ENCODE measurements at regions not wholly inside any gene's neighbourhood (a gene's known extent, or its start where the extent isn't known, plus 50 kb on each side); places are given as distances from the start of the nearest gene placed in this dataset.

DNA sequence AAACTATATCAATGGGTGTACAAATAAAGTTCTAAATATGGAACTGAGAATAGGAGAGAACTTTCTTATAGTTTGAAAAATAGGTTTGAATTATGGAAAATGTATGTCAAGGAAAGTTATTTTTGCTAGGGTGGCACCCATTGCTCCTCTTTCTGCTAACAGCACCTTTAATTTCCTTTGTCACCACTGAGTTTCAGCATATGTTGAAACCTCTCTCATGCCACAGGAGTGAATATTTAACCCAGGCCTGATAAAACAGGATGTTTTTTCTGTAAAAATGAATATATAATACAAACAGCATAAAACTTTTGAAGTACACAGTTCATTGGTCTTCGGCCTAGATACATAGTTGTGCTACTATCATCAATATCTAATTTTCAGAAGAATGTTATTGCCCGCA lies 385.5 kb upstream of the ANO5 start:
- no peaks in the 10 kb centered on the region for H3K27me3 ChIP-seq
- TF ChIP-seq Cebpa-rat (IDR thresholded peaks at IDR 0.05) = no peak
- H3K27ac ChIP-seq = no peak overlapping the region
- no peaks in the 10 kb centered on the region for H3K36me3 ChIP-seq
- no peak overlapping the region for H3K9ac ChIP-seq
- no peak overlapping the region for H3K4me3 ChIP-seq
- peaks cover 12% of the 10 kb centered on the region; the same call in 1 of the 2 replicates for H3K9me3 ChIP-seq
- no peaks in the 10 kb centered on the region for H3K4me1 ChIP-seq
- no peak overlapping the region for H3K4me2 ChIP-seq
- H4K20me1 ChIP-seq = no peaks in the 10 kb centered on the region

DNA sequence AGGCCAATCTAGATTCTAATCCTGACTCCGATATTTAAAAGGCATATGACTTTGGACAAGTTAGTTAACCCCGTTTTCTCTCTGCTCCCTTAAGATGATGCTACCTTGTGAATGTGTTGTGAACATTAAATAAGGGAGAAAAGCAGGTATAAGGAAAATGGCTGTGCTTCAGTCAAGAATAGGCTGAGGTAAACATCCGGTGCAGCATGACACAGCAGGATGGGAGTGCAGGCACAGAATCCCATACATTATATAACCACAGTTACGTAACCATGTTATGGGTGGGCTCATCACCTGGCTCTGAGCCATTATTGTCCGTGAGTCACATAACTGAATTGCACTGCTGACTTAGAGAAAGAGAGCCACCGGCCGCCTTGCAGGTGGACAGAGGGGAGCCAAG lies 382.2 kb upstream of the ANO5 start:
- H3K27me3 ChIP-seq = no peaks in the 10 kb centered on the region
- H3K36me3 ChIP-seq = no peaks in the 10 kb centered on the region
- no peaks in the 10 kb centered on the region for H4K20me1 ChIP-seq
- H3K4me2 ChIP-seq = no peak overlapping the region
- H3K9ac ChIP-seq = no peak overlapping the region
- H3K27ac ChIP-seq = no peak overlapping the region
- H3K4me1 ChIP-seq = no peaks in the 10 kb centered on the region
- no peak for TF ChIP-seq Cebpa-rat (IDR thresholded peaks at IDR 0.05)
- H3K4me3 ChIP-seq = no peak overlapping the region
- 0 out of 2 replicates have a peak, but pooled peaks cover 10% of the 10 kb centered on the region for H3K9me3 ChIP-seq

- Histone ChIP-seq H3K36me3 (no peaks in the 10 kb centered on the region), H3K4me2 (no peak overlapping the region), H3K27ac (no peak overlapping the region), H3K9ac (no peak overlapping the region), H4K20me1 (no peaks in the 10 kb centered on the region), H3K9me3 (0 out of 2 replicates have a peak, but pooled peaks cover 10% of the 10 kb centered on the region), H3K4me3 (no peak overlapping the region), H3K4me1 (no peaks in the 10 kb centered on the region), H3K27me3 (no peaks in the 10 kb centered on the region)
- no peak for TF ChIP-seq Cebpa-rat (IDR thresholded peaks at IDR 0.05)
Measured at GRCh38 chr11:21811572-21811971, 381.3 kb upstream of the ANO5 start.

DNA sequence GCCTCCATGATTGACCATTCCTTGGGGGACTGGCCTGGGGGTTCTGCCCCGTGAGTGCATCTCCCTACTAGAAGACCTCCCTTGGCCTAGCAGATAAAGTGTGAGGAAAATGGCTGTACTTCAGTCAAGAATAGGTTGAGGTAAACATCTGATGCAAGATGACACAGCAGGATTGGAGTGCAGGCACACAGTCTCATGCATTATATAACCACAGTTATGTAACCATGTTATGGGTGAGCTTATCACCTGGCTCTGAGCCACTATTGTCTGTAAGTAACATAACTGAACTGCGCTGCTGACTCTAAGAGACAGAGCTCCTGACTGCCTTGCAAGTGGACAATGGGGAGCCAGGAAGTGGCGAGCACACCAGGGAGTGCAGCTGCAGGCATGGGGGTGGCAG lies 378.7 kb upstream of the ANO5 start:
- Histone ChIP-seq H4K20me1 (no peaks in the 10 kb centered on the region), H3K4me3 (no peak overlapping the region), H3K9ac (no peak overlapping the region), H3K4me2 (no peak overlapping the region), H3K27me3 (no peaks in the 10 kb centered on the region), H3K27ac (no peak overlapping the region), H3K9me3 (0 out of 2 replicates have a peak, but pooled peaks cover 10% of the 10 kb centered on the region), H3K36me3 (no peaks in the 10 kb centered on the region), H3K4me1 (no peaks in the 10 kb centered on the region)
- TF ChIP-seq Cebpa-rat (IDR thresholded peaks at IDR 0.05) = no peak

- no peaks in the 10 kb centered on the region for H4K20me1 ChIP-seq
- no peak overlapping the region for H3K9ac ChIP-seq
- no peaks in the 10 kb centered on the region for H3K27me3 ChIP-seq
- H3K27ac ChIP-seq = no peak overlapping the region
- H3K4me3 ChIP-seq = no peak overlapping the region
- no peak for TF ChIP-seq Cebpa-rat (IDR thresholded peaks at IDR 0.05)
- H3K36me3 ChIP-seq = no peaks in the 10 kb centered on the region
- 0 out of 2 replicates have a peak, but pooled peaks cover 10% of the 10 kb centered on the region for H3K9me3 ChIP-seq
- no peaks in the 10 kb centered on the region for H3K4me1 ChIP-seq
- H3K4me2 ChIP-seq = no peak overlapping the region
Measured at GRCh38 chr11:21817696-21818095, 375.2 kb upstream of the ANO5 start.

- no peak overlapping the region for H3K4me2 ChIP-seq
- H3K9ac ChIP-seq = no peak overlapping the region
- H4K20me1 ChIP-seq = no peaks in the 10 kb centered on the region
- TF ChIP-seq Cebpa-rat (IDR thresholded peaks at IDR 0.05) = no peak
- H3K36me3 ChIP-seq = no peaks in the 10 kb centered on the region
- H3K4me3 ChIP-seq = no peak overlapping the region
- H3K9me3 ChIP-seq = no peaks in the 10 kb centered on the region
- no peak overlapping the region for H3K27ac ChIP-seq
- no peaks in the 10 kb centered on the region for H3K27me3 ChIP-seq
- no peaks in the 10 kb centered on the region for H3K4me1 ChIP-seq
Measured at GRCh38 chr11:21820176-21820575, 372.7 kb upstream of the ANO5 start.

DNA sequence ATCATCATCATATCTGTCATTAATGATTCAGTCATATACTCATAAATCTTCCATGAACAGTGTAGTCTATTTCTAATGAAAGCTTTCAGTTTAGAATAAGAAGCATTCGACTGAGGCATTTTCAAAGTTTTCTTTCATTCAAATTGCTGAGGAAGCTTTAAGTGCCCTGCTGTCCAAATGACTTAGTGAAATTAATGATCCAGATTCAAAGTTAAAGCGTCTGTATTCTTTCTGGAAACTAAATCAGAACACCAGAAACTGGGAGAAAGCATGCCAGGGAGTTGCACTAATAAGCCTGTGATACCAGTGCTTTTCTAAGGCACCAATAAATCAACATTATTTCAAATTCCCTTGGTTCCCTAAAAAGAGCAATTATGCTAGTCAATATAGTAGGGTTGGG lies 367.8 kb upstream of the ANO5 start:
- Histone ChIP-seq H3K4me1 (no peaks in the 10 kb centered on the region), H3K9ac (no peak overlapping the region), H3K9me3 (no peaks in the 10 kb centered on the region), H4K20me1 (no peaks in the 10 kb centered on the region), H3K4me2 (no peak overlapping the region), H3K27me3 (no peaks in the 10 kb centered on the region), H3K4me3 (no peak overlapping the region), H3K36me3 (no peaks in the 10 kb centered on the region), H3K27ac (no peak overlapping the region)
- no peak for TF ChIP-seq Cebpa-rat (IDR thresholded peaks at IDR 0.05)

- H3K4me1 ChIP-seq = no peaks in the 10 kb centered on the region
- no peak overlapping the region for H3K4me2 ChIP-seq
- no peaks in the 10 kb centered on the region for H3K36me3 ChIP-seq
- no peaks in the 10 kb centered on the region for H3K9me3 ChIP-seq
- H4K20me1 ChIP-seq = no peaks in the 10 kb centered on the region
- no peak overlapping the region for H3K27ac ChIP-seq
- no peak for TF ChIP-seq Cebpa-rat (IDR thresholded peaks at IDR 0.05)
- H3K9ac ChIP-seq = no peak overlapping the region
- H3K4me3 ChIP-seq = no peak overlapping the region
- no peaks in the 10 kb centered on the region for H3K27me3 ChIP-seq
Measured at GRCh38 chr11:21838427-21838826, 354.5 kb upstream of the ANO5 start.

DNA sequence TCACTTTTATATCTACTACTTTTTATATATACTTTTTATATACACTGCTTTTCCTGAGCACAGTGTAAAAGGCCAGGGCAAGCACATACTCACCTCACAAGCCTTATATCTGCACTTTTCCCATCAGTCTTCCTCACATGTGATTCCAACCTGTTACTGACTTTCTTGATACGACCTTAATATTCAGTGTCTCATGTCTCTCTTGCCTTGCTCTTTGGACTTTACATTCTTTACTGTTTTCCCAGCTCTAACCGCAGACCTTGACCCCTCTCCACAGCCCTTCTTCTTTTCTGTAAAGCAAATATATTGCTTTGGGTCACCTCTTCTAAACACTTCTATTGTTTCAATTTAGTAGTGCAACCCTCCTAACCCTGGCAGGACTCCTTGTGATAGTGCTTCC lies 353.1 kb upstream of the ANO5 start:
- Histone ChIP-seq H3K27me3 (no peaks in the 10 kb centered on the region), H3K9ac (no peak overlapping the region), H3K4me1 (no peaks in the 10 kb centered on the region), H3K4me2 (no peak overlapping the region), H3K4me3 (no peak overlapping the region), H3K9me3 (no peaks in the 10 kb centered on the region), H3K27ac (no peak overlapping the region), H4K20me1 (no peaks in the 10 kb centered on the region), H3K36me3 (no peaks in the 10 kb centered on the region)
- no peak for TF ChIP-seq Cebpa-rat (IDR thresholded peaks at IDR 0.05)

GRCh38 chr11:21861314-21861713 lies 331.6 kb upstream of the ANO5 start:
- TF ChIP-seq Cebpa-rat (IDR thresholded peaks at IDR 0.05) = no peak
- Histone ChIP-seq H3K4me2 (no peak overlapping the region), H3K9me3 (no peaks in the 10 kb centered on the region), H3K27ac (no peak overlapping the region), H3K9ac (no peak overlapping the region), H3K4me3 (no peak overlapping the region), H4K20me1 (no peaks in the 10 kb centered on the region), H3K27me3 (no peaks in the 10 kb centered on the region), H3K4me1 (no peaks in the 10 kb centered on the region), H3K36me3 (no peaks in the 10 kb centered on the region)

DNA sequence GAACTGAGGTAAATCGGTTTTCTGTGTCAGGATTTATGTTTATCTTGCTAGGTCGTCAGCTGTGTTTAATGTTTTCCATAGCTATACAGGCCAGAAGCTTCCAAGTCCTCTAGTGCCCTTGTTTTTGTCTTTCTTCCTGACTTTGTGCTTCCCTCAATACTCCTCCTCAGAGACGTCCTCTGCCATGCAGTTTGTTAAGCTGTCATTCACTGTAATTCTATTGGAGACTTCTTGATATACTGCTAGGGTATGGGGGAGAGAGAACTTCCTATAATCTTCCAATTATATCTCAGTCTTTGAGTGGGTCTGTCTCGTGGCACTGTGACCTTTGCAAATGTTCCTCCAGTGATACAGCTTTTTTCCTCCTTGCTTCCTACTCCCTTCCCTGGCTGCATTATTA lies 327.3 kb upstream of the ANO5 start:
- Histone ChIP-seq H3K36me3 (no peaks in the 10 kb centered on the region), H4K20me1 (no peaks in the 10 kb centered on the region), H3K9me3 (no peaks in the 10 kb centered on the region), H3K4me3 (no peak overlapping the region), H3K4me2 (no peak overlapping the region), H3K4me1 (peaks cover 6% of the 10 kb centered on the region; the same call in 1 of the 2 replicates), H3K27ac (no peak overlapping the region), H3K27me3 (no peaks in the 10 kb centered on the region), H3K9ac (no peak overlapping the region)
- TF ChIP-seq Cebpa-rat (IDR thresholded peaks at IDR 0.05) = no peak

Measured in BLaER1 (cell line).